ENCODE measurements at regions not wholly inside any gene's neighbourhood (a gene's known extent, or its start where the extent isn't known, plus 50 kb on each side); places are given as distances from the start of the nearest gene placed in this dataset.

GRCh38 chr1:192524223-192524622 is 51.4 kb upstream of the RGS1 start:
- TF ChIP-seq CTCF (IDR thresholded peaks at IDR 0.05; ENCODE audit: low read length) (no peak), EZH2 (optimal IDR thresholded peaks at IDR 0.05; ENCODE audit: low read depth, low read length) (no peak)

Measured in MM.1S (cell line).